HPDE6-E6E7 (cell line): ENCODE measurements at regions not wholly inside any gene's neighbourhood (a gene's known extent, or its start where the extent isn't known, plus 50 kb on each side); places are given as distances from the start of the nearest gene placed in this dataset.
A peak's percentile ranks its signal among the peaks of the same experiment; 100 is the strongest.

Experiments used
- DNase-seq: peaks from one replicate; pipeline ENCODE4 v3.0.0; 2011; ENCODE audit warnings: missing footprints; ENCODE audit errors: extremely low spot score

- DNase-seq, result no peak
Observed at GRCh38 chr9:87280421-87280820, 217.2 kb upstream of the DAPK1 start.

GRCh38 chr9:87282538-87282937, 215.1 kb upstream of the DAPK1 start:
- no peak for DNase-seq

- DNase-seq, result no peak
Observed at GRCh38 chr9:87283585-87283984, 214.1 kb upstream of the DAPK1 start.

GRCh38 chr9:87285183-87285850, 212.3 kb upstream of the DAPK1 start:
- DNase-seq, result no peak

- no peak for DNase-seq
Observed at GRCh38 chr9:87286506-87286905, 211.2 kb upstream of the DAPK1 start.

GRCh38 chr9:87290241-87291052, 207.2 kb upstream of the DAPK1 start:
- no peak for DNase-seq

GRCh38 chr9:87292449-87293191, 205.0 kb upstream of the DAPK1 start:
- no peak for DNase-seq

- no peak for DNase-seq
Observed at GRCh38 chr9:87294126-87294525, 203.5 kb upstream of the DAPK1 start.

- no peak for DNase-seq
Observed at GRCh38 chr9:87300915-87301314, 196.8 kb upstream of the DAPK1 start.

GRCh38 chr9:87301371-87301770, 196.3 kb upstream of the DAPK1 start:
- no peak for DNase-seq

GRCh38 chr9:87305151-87305550, 192.5 kb upstream of the DAPK1 start:
- no peak for DNase-seq

GRCh38 chr9:87306006-87306405, 191.7 kb upstream of the DAPK1 start:
- DNase-seq, result no peak

GRCh38 chr9:87307848-87308247, 189.8 kb upstream of the DAPK1 start:
- no peak for DNase-seq

- DNase-seq, result no peak
Observed at GRCh38 chr9:87309236-87309635, 188.4 kb upstream of the DAPK1 start.

- DNase-seq, result no peak
Observed at GRCh38 chr9:87310827-87311523, 186.7 kb upstream of the DAPK1 start.

GRCh38 chr9:87319656-87320055, 178.0 kb upstream of the DAPK1 start:
- DNase-seq, result no peak

GRCh38 chr9:87320146-87320884, 177.4 kb upstream of the DAPK1 start:
- no peak for DNase-seq

- no peak for DNase-seq
Observed at GRCh38 chr9:87322840-87323635, 174.6 kb upstream of the DAPK1 start.

GRCh38 chr9:87323928-87324327, 173.7 kb upstream of the DAPK1 start:
- no peak for DNase-seq

GRCh38 chr9:87324613-87325194, 173.0 kb upstream of the DAPK1 start:
- DNase-seq, result peak; percentile 20
